CD14-positive monocyte (primary cell): ENCODE measurements at regions not wholly inside any gene's neighbourhood (a gene's known extent, or its start where the extent isn't known, plus 50 kb on each side); places are given as distances from the start of the nearest gene placed in this dataset.

ENCODE experiments used
- DNase-seq, 3 donors: peaks; one replicate each; pipeline ENCODE4 v3.0.0-alpha.2; 2011 to 2022
- H2AFZ ChIP-seq: 2 replicates; pipeline ENCODE4 v1.6.0; 2012; ENCODE audit warnings: mild to moderate bottlenecking, low read depth, low read length, inconsistent platforms; ENCODE audit not compliant: insufficient read depth, poor library complexity, severe bottlenecking
- H3K27ac ChIP-seq, 2 donors: 1 replicate in 1 of 2; 2 replicates in 1 of 2; pipeline ENCODE4 v1.5.1; 2012 to 2013; ENCODE audit warnings: low read length in 2 of 2, control low read depth in 1 of 2, inconsistent platforms in 1 of 2, low read depth in 1 of 2, mild to moderate bottlenecking in 1 of 2
- H3K27me3 ChIP-seq, 2 donors: one replicate each; pipeline versions ENCODE4 v1.6.0 to v1.6.1; 2011 to 2013; ENCODE audit warnings: low read length in 2 of 2; ENCODE audit not compliant: control insufficient read depth in 2 of 2, insufficient read depth in 2 of 2
- H3K36me3 ChIP-seq, 2 donors: replicated peaks in 1 of 2; 1 replicate in 1 of 2; 2 replicates in 1 of 2; pipeline versions ENCODE4 v1.5.1 to v1.6.1; 2012 to 2013; ENCODE audit warnings: low read length in 2 of 2, control low read depth in 1 of 2, inconsistent platforms in 1 of 2, mild to moderate bottlenecking in 1 of 2; ENCODE audit not compliant: insufficient read depth in 2 of 2, control insufficient read depth in 1 of 2
- H3K4me1 ChIP-seq, 2 donors: 1 replicate in 1 of 2; 2 replicates in 1 of 2; pipeline versions ENCODE4 v1.5.1 to v1.6.1; 2012 to 2013; ENCODE audit warnings: low read length in 2 of 2, control low read depth in 1 of 2, inconsistent platforms in 1 of 2, mild to moderate bottlenecking in 1 of 2, moderate library complexity in 1 of 2; ENCODE audit not compliant: insufficient read depth in 2 of 2, control insufficient read depth in 1 of 2
- H3K4me2 ChIP-seq: replicated peaks from 2 replicates; pipeline ENCODE3; 2012; ENCODE audit warnings: low read length, moderate library complexity, mild to moderate bottlenecking; ENCODE audit not compliant: poor library complexity, severe bottlenecking; ENCODE audit errors: extremely low read depth
- H3K4me3 ChIP-seq, 3 experiments: fragments of 200-600 bp in 1 of 3; sonication (generic) in 1 of 3; replicated peaks in 1 of 3; 1 replicate in 2 of 3; 2 replicates in 1 of 3; pipeline ENCODE4 v1.5.1; 2011 to 2013; ENCODE audit warnings: low read length in 3 of 3, mild to moderate bottlenecking in 3 of 3, control low read depth in 2 of 3, low read depth in 2 of 3, inconsistent platforms in 1 of 3, moderate library complexity in 1 of 3
- H3K79me2 ChIP-seq: 2 replicates; pipeline ENCODE4 v1.6.0; 2012; ENCODE audit warnings: mild to moderate bottlenecking, control low read depth, inconsistent platforms, low read length, moderate library complexity; ENCODE audit not compliant: insufficient read depth
- H3K9ac ChIP-seq: 2 replicates; pipeline ENCODE4 v1.6.0; 2017; ENCODE audit warnings: low read length, mild to moderate bottlenecking; ENCODE audit not compliant: insufficient read depth, poor library complexity, severe bottlenecking
- H3K9me3 ChIP-seq, 2 donors: replicated peaks in 1 of 2; 1 replicate in 1 of 2; 2 replicates in 1 of 2; pipeline versions ENCODE4 v1.5.1 to v1.6.1; 2012 to 2013; ENCODE audit warnings: low read length in 2 of 2, control low read depth in 1 of 2; ENCODE audit not compliant: control insufficient read depth in 1 of 2, insufficient read depth in 1 of 2
- H4K20me1 ChIP-seq: 2 replicates; pipeline ENCODE4 v1.6.0; 2012; ENCODE audit warnings: mild to moderate bottlenecking, low read length, control low read depth, moderate library complexity; ENCODE audit not compliant: insufficient read depth
- H3K27ac Mint-ChIP-seq, 7 donors: one replicate each; pipeline ENCODE4 v1.8.0; 2020; ENCODE audit warnings: mild to moderate bottlenecking in 7 of 7, mixed read lengths in 7 of 7, moderate library complexity in 6 of 7, inconsistent platforms in 2 of 7
- H3K27me3 Mint-ChIP-seq, 3 donors: one replicate each; pipeline ENCODE4 v1.8.0; 2021 to 2022; ENCODE audit warnings: low read depth in 3 of 3, mild to moderate bottlenecking in 3 of 3, mixed read lengths in 3 of 3, moderate library complexity in 3 of 3, inconsistent platforms in 1 of 3
- H3K36me3 Mint-ChIP-seq, 2 donors: one replicate each; pipeline ENCODE4 v1.8.0; 2020; ENCODE audit warnings: mixed read lengths in 2 of 2, inconsistent platforms in 1 of 2, mild to moderate bottlenecking in 1 of 2
- H3K4me1 Mint-ChIP-seq: one replicate; pipeline ENCODE4 v1.8.0; 2020; ENCODE audit warnings: mild to moderate bottlenecking, mixed read lengths
- H3K4me3 Mint-ChIP-seq, 2 donors: one replicate each; pipeline ENCODE4 v1.8.0; 2020; ENCODE audit warnings: mild to moderate bottlenecking in 2 of 2, mixed read lengths in 2 of 2, moderate library complexity in 1 of 2
- H3K9me3 Mint-ChIP-seq, 7 donors: one replicate each; pipeline ENCODE4 v1.8.0; 2020 to 2022; ENCODE audit warnings: mixed read lengths in 7 of 7, mild to moderate bottlenecking in 6 of 7, moderate library complexity in 6 of 7, inconsistent platforms in 2 of 7
- WGBS: methylation state at CpG from one replicate; pipeline ENCODE4 v1.1.5; 2013; ENCODE audit warnings: missing lambda C conversion rate; ENCODE audit not compliant: insufficient coverage; 5-methylcytosine and 5-hydroxymethylcytosine counted together
- intact Hi-C, 2 donors: fragments of 100-400 bp; cut with micrococcal nuclease; formaldehyde crosslinking; loops; one replicate each; pipeline versions ENCODE4 v1.15.0 to v1.15.1; 2023
- TF ChIP-seq, protein P1 (sequence below): fragments of 200-600 bp; IDR thresholded peaks from one replicate; pipeline ENCODE4 v1.8.0; 2022; ENCODE audit warnings: antibody characterized with exemption, mild to moderate bottlenecking

- no peak overlapping the region for H3K27ac ChIP-seq
- H3K27me3 ChIP-seq = no peaks in the 10 kb centered on the region
- no peaks in the 10 kb centered on the region for H3K4me1 Mint-ChIP-seq
- H4K20me1 ChIP-seq = no peaks in the 10 kb centered on the region
- H3K4me1 ChIP-seq = no peaks in the 10 kb centered on the region
- H3K36me3 Mint-ChIP-seq = no peaks in the 10 kb centered on the region
- no peak overlapping the region for H3K4me2 ChIP-seq
- TF ChIP-seq, protein P1, sequence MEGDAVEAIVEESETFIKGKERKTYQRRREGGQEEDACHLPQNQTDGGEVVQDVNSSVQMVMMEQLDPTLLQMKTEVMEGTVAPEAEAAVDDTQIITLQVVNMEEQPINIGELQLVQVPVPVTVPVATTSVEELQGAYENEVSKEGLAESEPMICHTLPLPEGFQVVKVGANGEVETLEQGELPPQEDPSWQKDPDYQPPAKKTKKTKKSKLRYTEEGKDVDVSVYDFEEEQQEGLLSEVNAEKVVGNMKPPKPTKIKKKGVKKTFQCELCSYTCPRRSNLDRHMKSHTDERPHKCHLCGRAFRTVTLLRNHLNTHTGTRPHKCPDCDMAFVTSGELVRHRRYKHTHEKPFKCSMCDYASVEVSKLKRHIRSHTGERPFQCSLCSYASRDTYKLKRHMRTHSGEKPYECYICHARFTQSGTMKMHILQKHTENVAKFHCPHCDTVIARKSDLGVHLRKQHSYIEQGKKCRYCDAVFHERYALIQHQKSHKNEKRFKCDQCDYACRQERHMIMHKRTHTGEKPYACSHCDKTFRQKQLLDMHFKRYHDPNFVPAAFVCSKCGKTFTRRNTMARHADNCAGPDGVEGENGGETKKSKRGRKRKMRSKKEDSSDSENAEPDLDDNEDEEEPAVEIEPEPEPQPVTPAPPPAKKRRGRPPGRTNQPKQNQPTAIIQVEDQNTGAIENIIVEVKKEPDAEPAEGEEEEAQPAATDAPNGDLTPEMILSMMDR = no peak
- no peaks in the 10 kb centered on the region for H3K27me3 Mint-ChIP-seq
- H2AFZ ChIP-seq = no peak overlapping the region
- WGBS = no CpG with 5 or more reads among the region's 3 CpGs
- no peaks in the 10 kb centered on the region for H3K36me3 ChIP-seq
- no peak overlapping the region for H3K4me3 ChIP-seq
- peaks cover 2 to 10% (median 7%) of the 10 kb centered on the region in 7 donors for H3K9me3 Mint-ChIP-seq
- H3K4me3 Mint-ChIP-seq = no peak overlapping the region
- intact Hi-C loops = no loop called here
- DNase-seq = no peak
- H3K9me3 ChIP-seq = peaks cover 4 to 7% of the 10 kb centered on the region in 2 donors
- H3K79me2 ChIP-seq = no peaks in the 10 kb centered on the region
- H3K9ac ChIP-seq = no peak overlapping the region
- H3K27ac Mint-ChIP-seq = no peak overlapping the region
Observed at GRCh38 chr3:180523040-180523439, 78.9 kb upstream of the TTC14 start.

- Mint-ChIP-seq H3K27ac (no peak overlapping the region), H3K27me3 (no peaks in the 10 kb centered on the region), H3K36me3 (no peaks in the 10 kb centered on the region), H3K9me3 (peaks cover 0 to 7% (median 5%) of the 10 kb centered on the region in 7 donors), H3K4me3 (no peak overlapping the region), H3K4me1 (no peaks in the 10 kb centered on the region)
- Histone ChIP-seq H3K27me3 (no peaks in the 10 kb centered on the region), H3K4me2 (no peak overlapping the region), H3K4me1 (no peaks in the 10 kb centered on the region), H3K79me2 (no peaks in the 10 kb centered on the region), H4K20me1 (no peaks in the 10 kb centered on the region), H3K36me3 (no peaks in the 10 kb centered on the region), H3K27ac (no peak overlapping the region), H2AFZ (no peak overlapping the region), H3K9me3 (peaks cover 0 to 28% of the 10 kb centered on the region in 2 donors), H3K9ac (no peak overlapping the region), H3K4me3 (no peak overlapping the region)
- TF ChIP-seq, protein P1 = no peak
- no peak for DNase-seq
- intact Hi-C loops = no loop called here
- 100% methylated on average over 1 of the region's 1 CpG for WGBS
Observed at GRCh38 chr3:180528843-180529242, 73.1 kb upstream of the TTC14 start.
